Activated naive CD8-positive, alpha-beta T cell treated with anti-CD3 and anti-CD28 coated beads, Interleukin-2, amount 10 ng/mL, durations not matched to agents 7 days and 5 days (primary cell): ENCODE measurements at regions not wholly inside any gene's neighbourhood (a gene's known extent, or its start where the extent isn't known, plus 50 kb on each side); places are given as distances from the start of the nearest gene placed in this dataset.

Experiments used
- ATAC-seq: fragments of 150-1000 bp; cut with Tn5 transposase; one replicate; pipeline ENCODE4 v1.10.0; 2021; ENCODE audit warnings: low read depth, moderate library complexity
- POLR2A ChIA-PET: fragments of 350-600 bp; sonication (Branson Sonifier 250); formaldehyde crosslinking; loops from one replicate; lab custom pipeline; 2021; ENCODE audit warnings: antibody characterized with exemption; lab: Charles Lee
- DNase-seq: peaks from one replicate; pipeline ENCODE4 v3.0.0; 2021
- H3K27ac Mint-ChIP-seq: one replicate; pipeline ENCODE4 v1.8.0; 2022; ENCODE audit warnings: mild to moderate bottlenecking, mixed read lengths
- H3K27me3 Mint-ChIP-seq: one replicate; pipeline ENCODE4 v1.8.0; 2022; ENCODE audit warnings: mild to moderate bottlenecking, moderate library complexity, mixed read lengths
- H3K36me3 Mint-ChIP-seq: one replicate; pipeline ENCODE4 v1.8.0; 2021; ENCODE audit warnings: mild to moderate bottlenecking, mixed read lengths
- H3K4me1 Mint-ChIP-seq: one replicate; pipeline ENCODE4 v1.8.0; 2021; ENCODE audit warnings: mixed read lengths
- H3K4me3 Mint-ChIP-seq: one replicate; pipeline ENCODE4 v1.8.0; 2022; ENCODE audit warnings: mild to moderate bottlenecking, moderate library complexity, mixed read lengths
- H3K9me3 Mint-ChIP-seq: one replicate; pipeline ENCODE4 v1.8.0; 2021; ENCODE audit warnings: mixed read lengths

- POLR2A ChIA-PET, result no interaction called here
- H3K27ac Mint-ChIP-seq, result no peak overlapping the region
- no peak overlapping the region for H3K4me3 Mint-ChIP-seq
- no peaks in the 10 kb centered on the region for H3K4me1 Mint-ChIP-seq
- no peaks in the 10 kb centered on the region for H3K36me3 Mint-ChIP-seq
- DNase-seq, result no peak
- peaks cover 3% of the 10 kb centered on the region for H3K9me3 Mint-ChIP-seq
- no peaks in the 10 kb centered on the region for H3K27me3 Mint-ChIP-seq
- no peak for ATAC-seq
These were observed 310.3 kb downstream of the NOL4 start for GRCh38 chr18:33914399-33914798.

GRCh38 chr18:33906046-33906445 lies 318.7 kb downstream of the NOL4 start:
- no peak overlapping the region for H3K4me3 Mint-ChIP-seq
- ATAC-seq (no peak), DNase-seq (no peak)
- no peaks in the 10 kb centered on the region for H3K36me3 Mint-ChIP-seq
- no peak overlapping the region for H3K27ac Mint-ChIP-seq
- POLR2A ChIA-PET, result no interaction called here
- H3K9me3 Mint-ChIP-seq, result peaks cover 12% of the 10 kb centered on the region
- H3K27me3 Mint-ChIP-seq, result no peaks in the 10 kb centered on the region
- no peaks in the 10 kb centered on the region for H3K4me1 Mint-ChIP-seq

DNA sequence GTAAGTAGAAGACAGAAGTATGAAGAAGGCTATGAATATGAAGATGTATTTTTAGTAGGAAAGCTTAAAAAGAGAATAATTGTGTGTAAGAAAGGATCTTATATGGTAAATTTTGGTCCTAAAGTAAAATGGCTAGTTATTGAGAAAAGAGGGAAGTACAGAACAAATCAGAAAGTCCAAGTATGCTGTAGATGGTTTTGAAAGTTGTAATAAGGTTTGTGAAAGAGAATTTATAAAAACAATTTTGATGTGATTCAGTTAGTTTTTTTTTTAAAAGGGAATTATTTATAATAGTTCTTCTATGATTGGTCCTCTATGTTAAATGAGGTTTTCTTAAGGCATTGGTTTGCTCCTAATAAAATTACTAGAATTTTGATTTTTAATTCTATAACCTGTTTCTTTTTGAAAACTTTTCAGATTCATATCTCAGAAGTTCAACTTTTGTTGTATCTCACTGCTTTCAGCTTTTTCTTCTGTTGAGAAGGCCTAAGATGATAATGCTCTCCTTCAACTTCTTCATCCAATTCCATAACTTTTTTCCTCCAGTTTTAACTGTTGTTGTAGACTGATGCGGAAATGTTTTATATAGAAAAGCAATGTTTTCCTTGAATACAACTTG lies 322.7 kb downstream of the NOL4 start:
- H3K9me3 Mint-ChIP-seq, result peaks cover 15% of the 10 kb centered on the region
- H3K27me3 Mint-ChIP-seq, result no peaks in the 10 kb centered on the region
- no peaks in the 10 kb centered on the region for H3K36me3 Mint-ChIP-seq
- H3K4me1 Mint-ChIP-seq, result no peaks in the 10 kb centered on the region
- DNase-seq (no peak), ATAC-seq (no peak)
- H3K27ac Mint-ChIP-seq, result no peak overlapping the region
- no peak overlapping the region for H3K4me3 Mint-ChIP-seq
- POLR2A ChIA-PET, result no interaction called here

GRCh38 chr18:33900638-33901037 lies 322.6 kb downstream of the ASXL3 start:
- Mint-ChIP-seq H3K9me3 (peaks cover 15% of the 10 kb centered on the region), H3K36me3 (no peaks in the 10 kb centered on the region), H3K27ac (no peak overlapping the region), H3K4me1 (no peaks in the 10 kb centered on the region), H3K4me3 (no peak overlapping the region), H3K27me3 (no peaks in the 10 kb centered on the region)
- ATAC-seq, result no peak
- no peak for DNase-seq
- POLR2A ChIA-PET, result no interaction called here

DNA sequence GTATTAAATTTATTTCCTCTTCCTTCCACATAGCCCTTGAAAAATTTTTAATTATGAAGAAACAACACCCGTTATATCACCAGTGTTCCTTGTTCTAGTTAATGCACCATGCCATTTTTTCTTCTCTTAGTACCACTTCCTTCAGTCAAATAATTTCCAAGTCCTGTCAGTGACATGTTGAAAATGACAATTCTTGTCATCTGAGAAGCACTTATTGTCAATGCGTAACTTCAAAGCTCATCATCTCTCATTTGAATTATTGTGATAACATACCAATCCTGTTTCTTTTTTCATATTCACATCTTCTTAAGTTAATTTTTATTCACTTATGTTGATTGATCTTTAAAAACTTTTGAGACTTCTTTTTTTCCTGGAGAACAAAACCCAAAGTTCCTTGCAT lies 320.4 kb downstream of the ASXL3 start:
- POLR2A ChIA-PET, result no interaction called here
- H3K36me3 Mint-ChIP-seq, result no peaks in the 10 kb centered on the region
- no peak for DNase-seq
- H3K9me3 Mint-ChIP-seq, result peaks cover 8% of the 10 kb centered on the region
- H3K27ac Mint-ChIP-seq, result no peak overlapping the region
- no peak overlapping the region for H3K4me3 Mint-ChIP-seq
- no peak for ATAC-seq
- H3K27me3 Mint-ChIP-seq, result no peaks in the 10 kb centered on the region
- H3K4me1 Mint-ChIP-seq, result no peaks in the 10 kb centered on the region

DNA sequence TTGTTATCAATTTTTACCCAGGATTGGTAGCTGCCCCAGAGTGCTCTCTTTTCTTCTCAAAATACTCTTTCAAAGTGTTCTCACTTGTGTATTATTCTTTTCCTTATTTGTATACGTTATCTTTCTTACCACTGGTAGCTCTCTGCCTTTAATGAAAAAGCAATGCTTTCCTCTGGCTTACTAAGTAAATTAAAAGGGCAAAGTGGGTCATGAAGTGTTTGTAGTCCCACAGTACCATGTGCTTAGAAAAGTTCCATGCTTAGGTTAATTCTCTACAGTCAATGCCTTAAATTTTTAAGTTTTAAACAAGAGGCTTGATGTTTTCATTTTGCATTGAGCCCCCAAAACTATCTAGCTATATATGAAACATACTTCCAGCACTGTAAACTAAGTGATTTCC lies 300.2 kb downstream of the ASXL3 start:
- Mint-ChIP-seq H3K4me1 (no peaks in the 10 kb centered on the region), H3K27ac (no peak overlapping the region), H3K27me3 (no peaks in the 10 kb centered on the region), H3K36me3 (no peaks in the 10 kb centered on the region), H3K9me3 (peaks cover 9% of the 10 kb centered on the region), H3K4me3 (no peak overlapping the region)
- POLR2A ChIA-PET, result no interaction called here
- no peak for DNase-seq
- no peak for ATAC-seq

GRCh38 chr18:33875029-33875565 lies 297.1 kb downstream of the ASXL3 start:
- DNase-seq (no peak), ATAC-seq (no peak)
- Mint-ChIP-seq H3K36me3 (no peaks in the 10 kb centered on the region), H3K9me3 (peaks cover 4% of the 10 kb centered on the region), H3K4me1 (no peaks in the 10 kb centered on the region), H3K4me3 (no peak overlapping the region), H3K27me3 (no peaks in the 10 kb centered on the region), H3K27ac (no peak overlapping the region)
- POLR2A ChIA-PET, result no interaction called here

DNA sequence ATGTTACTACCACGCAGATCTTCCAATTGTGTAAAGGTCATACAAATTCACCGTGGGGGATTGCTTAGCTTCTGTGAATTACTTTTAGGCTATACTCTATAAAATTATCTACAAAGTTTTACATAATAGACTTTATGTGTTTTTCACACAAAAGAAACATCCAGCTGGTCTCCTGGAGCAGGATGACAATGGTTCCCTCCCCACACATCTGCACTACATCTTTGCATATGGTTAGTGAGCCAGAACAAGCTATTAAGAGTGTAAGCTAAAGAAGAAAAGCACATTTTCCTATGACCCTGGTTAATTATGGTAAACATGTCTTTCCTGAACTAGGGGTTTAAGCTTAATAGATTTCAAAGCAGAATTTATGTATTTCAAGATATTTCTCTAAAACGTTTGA lies 295.1 kb downstream of the ASXL3 start:
- DNase-seq (no peak), ATAC-seq (no peak)
- H3K9me3 Mint-ChIP-seq, result peaks cover 4% of the 10 kb centered on the region
- no peak overlapping the region for H3K27ac Mint-ChIP-seq
- no peaks in the 10 kb centered on the region for H3K27me3 Mint-ChIP-seq
- no peak overlapping the region for H3K4me3 Mint-ChIP-seq
- POLR2A ChIA-PET, result no interaction called here
- H3K4me1 Mint-ChIP-seq, result no peaks in the 10 kb centered on the region
- H3K36me3 Mint-ChIP-seq, result no peaks in the 10 kb centered on the region

- DNase-seq (no peak), ATAC-seq (no peak)
- no peak overlapping the region for H3K27ac Mint-ChIP-seq
- H3K36me3 Mint-ChIP-seq, result no peaks in the 10 kb centered on the region
- H3K4me3 Mint-ChIP-seq, result no peak overlapping the region
- no peaks in the 10 kb centered on the region for H3K4me1 Mint-ChIP-seq
- POLR2A ChIA-PET, result no interaction called here
- peaks cover under 1% of the 10 kb centered on the region for H3K9me3 Mint-ChIP-seq
- H3K27me3 Mint-ChIP-seq, result no peaks in the 10 kb centered on the region
These were observed 293.5 kb downstream of the ASXL3 start for GRCh38 chr18:33871363-33872025.

DNA sequence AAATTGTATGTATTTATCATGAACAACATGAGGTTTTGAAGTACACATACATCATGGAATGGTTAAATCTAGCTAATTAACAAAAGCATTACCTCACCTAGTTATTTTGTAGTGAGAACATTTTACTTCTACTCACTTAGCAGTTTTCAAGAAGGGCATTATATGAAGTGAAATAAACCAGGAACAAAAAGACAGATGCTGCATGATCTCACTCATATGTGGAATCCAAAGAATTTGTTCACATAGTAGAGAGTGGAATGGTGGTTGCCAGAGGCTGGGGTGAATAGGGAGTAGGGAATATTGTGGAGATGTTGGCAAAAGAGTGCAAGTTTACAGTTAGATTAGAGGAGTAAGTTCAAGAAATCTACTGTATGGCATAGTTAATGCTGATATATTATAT lies 292.0 kb downstream of the ASXL3 start:
- POLR2A ChIA-PET, result no interaction called here
- Mint-ChIP-seq H3K4me1 (no peaks in the 10 kb centered on the region), H3K4me3 (no peak overlapping the region), H3K27ac (no peak overlapping the region), H3K36me3 (no peaks in the 10 kb centered on the region), H3K27me3 (no peaks in the 10 kb centered on the region), H3K9me3 (no peaks in the 10 kb centered on the region)
- DNase-seq (no peak), ATAC-seq (no peak)

- H3K4me1 Mint-ChIP-seq, result no peaks in the 10 kb centered on the region
- DNase-seq, result no peak
- H3K27me3 Mint-ChIP-seq, result no peaks in the 10 kb centered on the region
- peaks cover 7% of the 10 kb centered on the region for H3K9me3 Mint-ChIP-seq
- no peak overlapping the region for H3K27ac Mint-ChIP-seq
- no peak for ATAC-seq
- no peak overlapping the region for H3K4me3 Mint-ChIP-seq
- H3K36me3 Mint-ChIP-seq, result no peaks in the 10 kb centered on the region
- POLR2A ChIA-PET, result no interaction called here
These were observed 288.4 kb downstream of the ASXL3 start for GRCh38 chr18:33866386-33866785.

GRCh38 chr18:33863912-33864311 lies 285.9 kb downstream of the ASXL3 start:
- H3K4me3 Mint-ChIP-seq, result no peak overlapping the region
- H3K9me3 Mint-ChIP-seq, result peaks cover 7% of the 10 kb centered on the region
- ATAC-seq, result no peak
- no peaks in the 10 kb centered on the region for H3K36me3 Mint-ChIP-seq
- POLR2A ChIA-PET, result no interaction called here
- H3K27me3 Mint-ChIP-seq, result no peaks in the 10 kb centered on the region
- no peaks in the 10 kb centered on the region for H3K4me1 Mint-ChIP-seq
- no peak for DNase-seq
- H3K27ac Mint-ChIP-seq, result no peak overlapping the region

DNA sequence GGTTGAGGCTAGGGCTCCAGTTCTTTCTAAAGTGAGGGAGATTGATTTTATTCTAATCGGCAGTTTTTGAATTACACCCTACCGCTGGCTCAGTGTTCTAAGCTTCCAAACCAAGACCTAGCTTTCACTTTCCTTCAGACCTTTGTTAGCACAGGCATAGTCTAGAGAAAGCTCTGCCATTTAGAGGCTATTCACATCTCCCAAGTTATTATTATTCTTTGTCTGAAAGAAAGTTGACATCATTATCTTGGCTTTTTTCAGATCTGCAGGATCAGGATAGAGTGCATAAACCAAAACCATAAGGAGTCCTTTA lies 276.8 kb downstream of the ASXL3 start:
- Mint-ChIP-seq H3K9me3 (no peaks in the 10 kb centered on the region), H3K27ac (no peak overlapping the region), H3K4me1 (no peaks in the 10 kb centered on the region), H3K27me3 (no peaks in the 10 kb centered on the region), H3K4me3 (no peak overlapping the region), H3K36me3 (no peaks in the 10 kb centered on the region)
- DNase-seq (no peak), ATAC-seq (no peak)
- POLR2A ChIA-PET, result no interaction called here

GRCh38 chr18:33854086-33854826 lies 276.2 kb downstream of the ASXL3 start:
- H3K4me1 Mint-ChIP-seq, result no peaks in the 10 kb centered on the region
- no peak overlapping the region for H3K4me3 Mint-ChIP-seq
- DNase-seq (no peak), ATAC-seq (no peak)
- no peaks in the 10 kb centered on the region for H3K9me3 Mint-ChIP-seq
- no peak overlapping the region for H3K27ac Mint-ChIP-seq
- H3K27me3 Mint-ChIP-seq, result no peaks in the 10 kb centered on the region
- no peaks in the 10 kb centered on the region for H3K36me3 Mint-ChIP-seq
- POLR2A ChIA-PET, result no interaction called here
